ENCODE measurements at regions not wholly inside any gene's neighbourhood (a gene's known extent, or its start where the extent isn't known, plus 50 kb on each side); places are given as distances from the start of the nearest gene placed in this dataset.
"Not testable (repeated sequence)": the region's sequence is repeated elsewhere in the genome, so short reads cannot be mapped to it uniquely, and the experiment has no call there.

GRCh38 chr2:111380733-111381439 is 260.2 kb downstream of the BCL2L11 start:
- H3K4me3 ChIP-seq (replicated peaks in 1 of 2; ENCODE audit: low read depth in 1 of 2, low read length in 2 of 2); H3K9ac ChIP-seq (ENCODE audit: low read length); DNase-seq (ENCODE audit: low read depth, low spot score); H2AFZ ChIP-seq (ENCODE audit: low read depth, low read length, poor library complexity, severe bottlenecking); CTCF ChIA-PET; H3K9me3 ChIP-seq (ENCODE audit: control insufficient read depth in 1 of 2, insufficient read depth in 1 of 2, low read depth in 1 of 2, low read length in 2 of 2); ATAC-seq; H3K79me2 ChIP-seq (ENCODE audit: insufficient read depth, low read length); POLR2A ChIA-PET; H3K36me3 ChIP-seq (ENCODE audit: control insufficient read depth in 1 of 2, insufficient read depth in 2 of 2, low read length in 2 of 2); H4K20me1 ChIP-seq (ENCODE audit: insufficient read depth); H3K4me1 ChIP-seq (ENCODE audit: control insufficient read depth in 1 of 2, insufficient read depth in 2 of 2, low read length in 2 of 2); RAD21 ChIA-PET (ENCODE audit: low non-redundant PET in 1 of 2, low total read pairs in 2 of 2, uncharacterized antibody in 2 of 2, unreplicated experiment in 2 of 2); H3K9me2 ChIP-seq (ENCODE audit: insufficient read depth); H3K27me3 ChIP-seq (ENCODE audit: insufficient read depth, low read length); BruUV-seq (replicated peaks); H3K27ac ChIP-seq (ENCODE audit: low read depth, low read length); intact Hi-C loops (cut with micrococcal nuclease); H3K4me2 ChIP-seq (ENCODE audit: low read length): not testable (repeated sequence)

GRCh38 chr2:111381530-111382306 is 261.0 kb downstream of the BCL2L11 start:
- DNase-seq (ENCODE audit: low read depth, low spot score); H3K4me1 ChIP-seq (ENCODE audit: control insufficient read depth in 1 of 2, insufficient read depth in 2 of 2, low read length in 2 of 2); H4K20me1 ChIP-seq (ENCODE audit: insufficient read depth); BruUV-seq (replicated peaks); H3K4me3 ChIP-seq (replicated peaks in 1 of 2; ENCODE audit: low read depth in 1 of 2, low read length in 2 of 2); CTCF ChIA-PET; H3K27ac ChIP-seq (ENCODE audit: low read depth, low read length); H3K9me2 ChIP-seq (ENCODE audit: insufficient read depth); RAD21 ChIA-PET (ENCODE audit: low non-redundant PET in 1 of 2, low total read pairs in 2 of 2, uncharacterized antibody in 2 of 2, unreplicated experiment in 2 of 2); intact Hi-C loops (cut with micrococcal nuclease); POLR2A ChIA-PET; H3K9ac ChIP-seq (ENCODE audit: low read length); H3K79me2 ChIP-seq (ENCODE audit: insufficient read depth, low read length); ATAC-seq; H3K36me3 ChIP-seq (ENCODE audit: control insufficient read depth in 1 of 2, insufficient read depth in 2 of 2, low read length in 2 of 2); H2AFZ ChIP-seq (ENCODE audit: low read depth, low read length, poor library complexity, severe bottlenecking); H3K9me3 ChIP-seq (ENCODE audit: control insufficient read depth in 1 of 2, insufficient read depth in 1 of 2, low read depth in 1 of 2, low read length in 2 of 2); H3K27me3 ChIP-seq (ENCODE audit: insufficient read depth, low read length); H3K4me2 ChIP-seq (ENCODE audit: low read length): not testable (repeated sequence)

GRCh38 chr2:111382507-111382906 is 261.8 kb downstream of the BCL2L11 start:
- intact Hi-C loops (cut with micrococcal nuclease); RAD21 ChIA-PET (ENCODE audit: low non-redundant PET in 1 of 2, low total read pairs in 2 of 2, uncharacterized antibody in 2 of 2, unreplicated experiment in 2 of 2): not testable (repeated sequence)

GRCh38 chr2:111383311-111383710 is 262.6 kb downstream of the BCL2L11 start:
- DNase-seq (ENCODE audit: low read depth, low spot score); H3K4me2 ChIP-seq (ENCODE audit: low read length); H3K27me3 ChIP-seq (ENCODE audit: insufficient read depth, low read length); H3K79me2 ChIP-seq (ENCODE audit: insufficient read depth, low read length); POLR2A ChIA-PET; H3K27ac ChIP-seq (ENCODE audit: low read depth, low read length); RAD21 ChIA-PET (ENCODE audit: low non-redundant PET in 1 of 2, low total read pairs in 2 of 2, uncharacterized antibody in 2 of 2, unreplicated experiment in 2 of 2); intact Hi-C loops (cut with micrococcal nuclease); BruUV-seq (replicated peaks); H4K20me1 ChIP-seq (ENCODE audit: insufficient read depth); H3K36me3 ChIP-seq (ENCODE audit: control insufficient read depth in 1 of 2, insufficient read depth in 2 of 2, low read length in 2 of 2); H2AFZ ChIP-seq (ENCODE audit: low read depth, low read length, poor library complexity, severe bottlenecking); ATAC-seq; H3K4me3 ChIP-seq (replicated peaks in 1 of 2; ENCODE audit: low read depth in 1 of 2, low read length in 2 of 2); H3K9me3 ChIP-seq (ENCODE audit: control insufficient read depth in 1 of 2, insufficient read depth in 1 of 2, low read depth in 1 of 2, low read length in 2 of 2); H3K9ac ChIP-seq (ENCODE audit: low read length); H3K4me1 ChIP-seq (ENCODE audit: control insufficient read depth in 1 of 2, insufficient read depth in 2 of 2, low read length in 2 of 2); H3K9me2 ChIP-seq (ENCODE audit: insufficient read depth); CTCF ChIA-PET: not testable (repeated sequence)

More at GRCh38 chr2:111382507-111382906, 261.8 kb downstream of the BCL2L11 start:
- CTCF ChIA-PET; H3K9me3 ChIP-seq (ENCODE audit: control insufficient read depth in 1 of 2, insufficient read depth in 1 of 2, low read depth in 1 of 2, low read length in 2 of 2); H4K20me1 ChIP-seq (ENCODE audit: insufficient read depth); BruUV-seq (replicated peaks); H3K9ac ChIP-seq (ENCODE audit: low read length); POLR2A ChIA-PET; H3K4me3 ChIP-seq (replicated peaks in 1 of 2; ENCODE audit: low read depth in 1 of 2, low read length in 2 of 2); H2AFZ ChIP-seq (ENCODE audit: low read depth, low read length, poor library complexity, severe bottlenecking); H3K9me2 ChIP-seq (ENCODE audit: insufficient read depth); H3K4me2 ChIP-seq (ENCODE audit: low read length); DNase-seq (ENCODE audit: low read depth, low spot score); H3K4me1 ChIP-seq (ENCODE audit: control insufficient read depth in 1 of 2, insufficient read depth in 2 of 2, low read length in 2 of 2); H3K27ac ChIP-seq (ENCODE audit: low read depth, low read length); H3K79me2 ChIP-seq (ENCODE audit: insufficient read depth, low read length); ATAC-seq; H3K27me3 ChIP-seq (ENCODE audit: insufficient read depth, low read length); H3K36me3 ChIP-seq (ENCODE audit: control insufficient read depth in 1 of 2, insufficient read depth in 2 of 2, low read length in 2 of 2): not testable (repeated sequence)

Measured in HCT116 (cell line).